GM12873 (cell line): ENCODE measurements at regions not wholly inside any gene's neighbourhood (a gene's known extent, or its start where the extent isn't known, plus 50 kb on each side); places are given as distances from the start of the nearest gene placed in this dataset.

Source experiments
- CTCF ChIP-seq: IDR thresholded peaks from 2 replicates; pipeline ENCODE4 v1.5.1; 2012; ENCODE audit warnings: low read depth, mild to moderate bottlenecking, moderate library complexity, low read length, control low read depth; ENCODE audit not compliant: insufficient read depth; ENCODE audit errors: missing control alignments

- TF ChIP-seq CTCF, result no peak
Observed at GRCh38 chr4:105058177-105058812, 88.4 kb upstream of the TET2 start.

GRCh38 chr4:105059337-105059736 lies 87.3 kb upstream of the TET2 start:
- TF ChIP-seq CTCF, result no peak

GRCh38 chr4:105060628-105061027 lies 86.0 kb upstream of the TET2 start:
- TF ChIP-seq CTCF, result no peak

GRCh38 chr4:105061136-105061696 lies 85.5 kb upstream of the TET2 start:
- no peak for TF ChIP-seq CTCF

GRCh38 chr4:105061731-105062130 lies 84.9 kb upstream of the TET2 start:
- no peak for TF ChIP-seq CTCF

GRCh38 chr4:105066401-105066800 lies 80.3 kb upstream of the TET2 start:
- TF ChIP-seq CTCF, result no peak

GRCh38 chr4:105067431-105067830 lies 79.2 kb upstream of the TET2 start:
- TF ChIP-seq CTCF, result no peak

- TF ChIP-seq CTCF, result no peak
Observed at GRCh38 chr4:105067946-105068345, 78.7 kb upstream of the TET2 start.
